AG08396 (cell line): ENCODE measurements at regions not wholly inside any gene's neighbourhood (a gene's known extent, or its start where the extent isn't known, plus 50 kb on each side); places are given as distances from the start of the nearest gene placed in this dataset.

Experiments
- DNase-seq: peaks from one replicate; pipeline ENCODE4 v3.0.0; 2012; ENCODE audit warnings: low spot score, mixed read lengths

- DNase-seq: no peak
Observed at GRCh38 chr1:235025422-235025984, 103.1 kb downstream of the TOMM20 start.

- DNase-seq: no peak
Observed at GRCh38 chr1:235024711-235025421, 103.8 kb downstream of the TOMM20 start.

GRCh38 chr1:235023711-235024439, 104.8 kb downstream of the TOMM20 start:
- no peak for DNase-seq

GRCh38 chr1:235022981-235023710, 105.5 kb downstream of the TOMM20 start:
- DNase-seq: no peak

- DNase-seq: no peak
Observed at GRCh38 chr1:235022341-235022980, 106.2 kb downstream of the TOMM20 start.

- DNase-seq: no peak
Observed at GRCh38 chr1:235021815-235022214, 106.8 kb downstream of the TOMM20 start.

- DNase-seq: no peak
Observed at GRCh38 chr1:235021321-235021720, 107.3 kb downstream of the TOMM20 start.

GRCh38 chr1:235019961-235020360, 108.7 kb downstream of the TOMM20 start:
- DNase-seq: no peak

GRCh38 chr1:235019471-235019870, 109.2 kb downstream of the TOMM20 start:
- no peak for DNase-seq

- DNase-seq: no peak
Observed at GRCh38 chr1:235018720-235019444, 109.8 kb downstream of the TOMM20 start.

- peak; percentile 87 for DNase-seq
Observed at GRCh38 chr1:235018161-235018560, 110.5 kb downstream of the TOMM20 start.

GRCh38 chr1:235017719-235018118, 110.9 kb downstream of the TOMM20 start:
- DNase-seq: no peak

- DNase-seq: no peak
Observed at GRCh38 chr1:235017191-235017590, 111.4 kb downstream of the TOMM20 start.

- no peak for DNase-seq
Observed at GRCh38 chr1:235015291-235015985, 113.2 kb downstream of the TOMM20 start.

GRCh38 chr1:235014756-235015155, 113.9 kb downstream of the TOMM20 start:
- DNase-seq: no peak

- DNase-seq: no peak
Observed at GRCh38 chr1:235013512-235013911, 115.1 kb downstream of the TOMM20 start.

- DNase-seq: no peak
Observed at GRCh38 chr1:235012436-235013210, 116.0 kb downstream of the TOMM20 start.

GRCh38 chr1:235011599-235012435, 116.8 kb downstream of the TOMM20 start:
- DNase-seq: peak; percentile 91

GRCh38 chr1:235011064-235011598, 117.5 kb downstream of the TOMM20 start:
- DNase-seq: no peak
